ENCODE measurements at regions not wholly inside any gene's neighbourhood (a gene's known extent, or its start where the extent isn't known, plus 50 kb on each side); places are given as distances from the start of the nearest gene placed in this dataset.

GRCh38 chr18:25734336-25734735, 356.1 kb downstream of the SS18 start:
- Histone ChIP-seq H3K4me3 (no peak overlapping the region), H3K27ac (no peak overlapping the region)

- no peak overlapping the region for H3K27ac ChIP-seq
- H3K4me3 ChIP-seq: no peak overlapping the region
Observed at GRCh38 chr18:25732862-25733261, 357.6 kb downstream of the SS18 start.

GRCh38 chr18:25729072-25729471, 361.3 kb downstream of the SS18 start:
- H3K27ac ChIP-seq: no peak overlapping the region

GRCh38 chr18:25727281-25727985, 363.0 kb downstream of the SS18 start:
- no peak overlapping the region for H3K27ac ChIP-seq
- no peak overlapping the region for H3K4me3 ChIP-seq

More at GRCh38 chr18:25729072-25729471, 361.3 kb downstream of the SS18 start:
- no peak overlapping the region for H3K4me3 ChIP-seq

- Histone ChIP-seq H3K27ac (no peak overlapping the region), H3K4me3 (no peak overlapping the region)
Observed at GRCh38 chr18:25726298-25726697, 364.1 kb downstream of the SS18 start.

GRCh38 chr18:25725501-25725900, 364.9 kb downstream of the SS18 start:
- no peak overlapping the region for H3K4me3 ChIP-seq
- no peak overlapping the region for H3K27ac ChIP-seq

- H3K4me3 ChIP-seq: no peak overlapping the region
- H3K27ac ChIP-seq: no peak overlapping the region
Observed at GRCh38 chr18:25724997-25725396, 365.4 kb downstream of the SS18 start.

- Histone ChIP-seq H3K4me3 (no peak overlapping the region), H3K27ac (no peak overlapping the region)
Observed at GRCh38 chr18:25724121-25724520, 366.3 kb downstream of the SS18 start.

GRCh38 chr18:25713103-25713502, 361.1 kb upstream of the ZNF521 start:
- H3K4me3 ChIP-seq: no peak overlapping the region
- H3K27ac ChIP-seq: no peak overlapping the region

- no peak overlapping the region for H3K4me3 ChIP-seq
- no peak overlapping the region for H3K27ac ChIP-seq
Observed at GRCh38 chr18:25710981-25711380, 359.0 kb upstream of the ZNF521 start.

GRCh38 chr18:25705650-25706049, 353.7 kb upstream of the ZNF521 start:
- Histone ChIP-seq H3K27ac (no peak overlapping the region), H3K4me3 (no peak overlapping the region)

- Histone ChIP-seq H3K27ac (no peak overlapping the region), H3K4me3 (no peak overlapping the region)
Observed at GRCh38 chr18:25704494-25704893, 352.5 kb upstream of the ZNF521 start.

- no peak overlapping the region for H3K4me3 ChIP-seq
- H3K27ac ChIP-seq: no peak overlapping the region
Observed at GRCh38 chr18:25704071-25704470, 352.1 kb upstream of the ZNF521 start.

- Histone ChIP-seq H3K27ac (no peak overlapping the region), H3K4me3 (no peak overlapping the region)
Observed at GRCh38 chr18:25701821-25702220, 349.9 kb upstream of the ZNF521 start.

GRCh38 chr18:25686960-25687500, 335.1 kb upstream of the ZNF521 start:
- Histone ChIP-seq H3K27ac (no peak overlapping the region), H3K4me3 (no peak overlapping the region)

GRCh38 chr18:25685088-25685487, 333.1 kb upstream of the ZNF521 start:
- Histone ChIP-seq H3K4me3 (no peak overlapping the region), H3K27ac (no peak overlapping the region)

- Histone ChIP-seq H3K27ac (no peak overlapping the region), H3K4me3 (no peak overlapping the region)
Observed at GRCh38 chr18:25679491-25679890, 327.5 kb upstream of the ZNF521 start.

- Histone ChIP-seq H3K4me3 (no peak overlapping the region), H3K27ac (no peak overlapping the region)
Observed at GRCh38 chr18:25678221-25678620, 326.3 kb upstream of the ZNF521 start.

GRCh38 chr18:25675123-25675850, 323.3 kb upstream of the ZNF521 start:
- H3K4me3 ChIP-seq: no peak overlapping the region
- H3K27ac ChIP-seq: no peak overlapping the region

- Histone ChIP-seq H3K4me3 (no peak overlapping the region), H3K27ac (no peak overlapping the region)
Observed at GRCh38 chr18:25674183-25674582, 322.2 kb upstream of the ZNF521 start.

- Histone ChIP-seq H3K4me3 (no peak overlapping the region), H3K27ac (no peak overlapping the region)
Observed at GRCh38 chr18:25672490-25672889, 320.5 kb upstream of the ZNF521 start.

Data from skin epidermis (tissue), 12 donors.